SH-SY5Y (cell line): ENCODE measurements at regions not wholly inside any gene's neighbourhood (a gene's known extent, or its start where the extent isn't known, plus 50 kb on each side); places are given as distances from the start of the nearest gene placed in this dataset.

Experiments
- GATA2 ChIP-seq: IDR thresholded peaks from 2 replicates; pipeline ENCODE4 v1.6.1; 2011; ENCODE audit warnings: mild to moderate bottlenecking, low read depth, low read length
- GATA3 ChIP-seq: IDR thresholded peaks from 2 replicates; pipeline ENCODE4 v1.6.1; 2011; ENCODE audit warnings: low read depth, mild to moderate bottlenecking, low read length, moderate library complexity

- TF ChIP-seq GATA3 (no peak), GATA2 (no peak)
These were observed 1182.0 kb upstream of the PABPC4L start for GRCh38 chr4:135383356-135384288.

- no peak for TF ChIP-seq GATA3
- TF ChIP-seq GATA2, result no peak
These were observed 1180.8 kb upstream of the PABPC4L start for GRCh38 chr4:135382280-135382959.

DNA sequence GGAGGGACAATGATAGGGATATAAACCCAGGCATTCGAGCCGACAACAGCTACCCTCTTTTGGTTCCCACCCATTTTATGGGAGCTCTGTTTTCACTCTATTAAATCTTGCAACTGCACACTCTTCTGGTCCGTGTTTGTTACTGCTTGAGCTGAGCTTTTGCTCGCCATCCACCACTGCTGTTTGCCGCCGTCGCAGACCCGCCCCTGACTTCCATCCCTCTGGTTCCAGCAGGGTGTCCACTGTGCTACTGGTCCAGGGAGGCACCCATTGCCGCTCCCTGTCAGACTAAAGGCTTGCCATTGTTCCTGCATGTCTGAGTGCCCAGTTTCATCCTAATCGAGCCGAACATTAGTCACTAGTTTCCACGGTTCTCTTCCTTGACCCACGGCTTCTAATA, 1170.5 kb upstream of the PABPC4L start:
- no peak for TF ChIP-seq GATA3
- no peak for TF ChIP-seq GATA2

- TF ChIP-seq GATA3, result no peak
These were observed 1169.5 kb upstream of the PABPC4L start for GRCh38 chr4:135371137-135371536.

- TF ChIP-seq GATA2 (no peak), GATA3 (no peak)
These were observed 1167.2 kb upstream of the PABPC4L start for GRCh38 chr4:135368831-135369230.

DNA sequence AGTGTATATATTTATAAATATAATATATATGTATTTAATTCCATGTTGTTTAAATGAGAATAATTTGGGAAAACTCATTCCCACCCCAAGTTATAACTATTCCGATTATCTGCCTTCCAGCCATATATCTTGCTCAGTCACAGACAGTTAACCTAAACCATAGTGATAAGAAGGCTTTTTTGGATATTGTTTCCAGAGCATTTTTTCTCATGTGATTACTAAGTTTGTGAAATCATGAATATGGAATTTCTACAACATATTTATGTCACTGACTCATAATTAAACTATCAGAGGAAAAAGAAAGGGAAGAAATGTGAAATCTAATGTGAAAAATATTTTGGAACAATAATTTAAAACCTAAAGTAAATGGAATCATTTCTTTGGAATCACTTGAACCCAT, 1163.5 kb upstream of the PABPC4L start:
- TF ChIP-seq GATA2, result no peak
- TF ChIP-seq GATA3, result no peak

DNA sequence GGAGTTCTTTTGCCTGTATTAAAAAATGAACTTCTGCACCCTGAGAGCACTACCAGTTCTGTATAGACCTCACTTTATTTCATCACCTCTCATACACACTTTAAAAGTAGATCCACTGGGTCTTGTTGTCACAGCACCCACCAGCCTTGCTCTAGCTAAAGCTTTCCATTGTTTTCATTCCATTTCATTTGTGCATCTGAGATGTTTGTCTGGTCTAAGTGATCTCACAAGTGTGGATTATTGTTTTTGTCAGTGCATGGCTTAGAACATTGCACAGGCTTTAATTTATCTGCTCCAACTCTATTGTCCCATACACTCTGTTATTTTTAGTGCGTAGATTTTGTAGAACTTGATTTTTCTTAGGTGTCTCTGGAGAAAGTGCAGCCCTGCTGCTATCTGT, 1157.5 kb upstream of the PABPC4L start:
- no peak for TF ChIP-seq GATA3
- no peak for TF ChIP-seq GATA2

DNA sequence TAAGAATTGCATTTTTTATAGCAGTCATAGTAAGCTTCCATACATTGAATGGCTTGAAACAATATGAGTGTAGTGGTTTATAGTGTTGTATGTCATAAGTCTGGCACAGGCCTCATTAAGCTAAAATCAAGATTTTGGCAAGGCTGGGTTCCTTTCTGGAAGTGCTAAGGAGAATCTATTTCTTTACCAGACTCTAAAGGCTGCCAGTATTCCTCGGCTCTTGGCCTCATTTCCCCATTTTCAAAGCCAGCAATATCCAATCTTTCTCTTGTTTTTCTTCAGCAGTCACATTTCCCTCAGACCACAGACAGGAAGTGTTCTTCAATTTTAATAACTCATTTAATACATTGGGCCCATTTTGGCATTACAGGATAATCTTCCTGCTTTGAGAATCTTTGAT, 1155.5 kb upstream of the PABPC4L start:
- TF ChIP-seq GATA2 (no peak), GATA3 (no peak)

DNA sequence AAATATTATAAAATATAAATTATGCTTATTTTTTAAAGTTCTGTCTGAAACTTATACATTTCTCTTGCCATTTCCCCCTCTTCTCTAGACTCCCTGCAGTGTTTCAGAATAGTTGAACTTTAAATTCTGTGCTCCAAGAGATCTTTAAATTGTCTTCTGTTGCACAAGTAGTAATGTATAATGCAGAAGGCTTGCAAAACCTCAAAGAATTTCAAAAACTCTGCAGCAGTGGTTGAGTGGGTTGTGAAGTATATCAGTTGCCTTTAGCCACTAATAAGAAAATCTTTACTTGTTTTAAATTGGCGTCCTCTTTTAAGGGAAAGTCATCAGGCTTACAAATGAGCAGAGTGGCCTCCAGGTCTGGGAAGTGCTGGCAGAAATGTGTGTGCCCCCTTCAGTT, 1153.3 kb upstream of the PABPC4L start:
- TF ChIP-seq GATA2 (no peak), GATA3 (no peak)

- TF ChIP-seq GATA3 (no peak), GATA2 (no peak)
These were observed 1151.4 kb upstream of the PABPC4L start for GRCh38 chr4:135353008-135353407.

GRCh38 chr4:135344492-135344891, 1142.9 kb upstream of the PABPC4L start:
- no peak for TF ChIP-seq GATA2
- TF ChIP-seq GATA3, result no peak

GRCh38 chr4:135338181-135338580, 1136.6 kb upstream of the PABPC4L start:
- no peak for TF ChIP-seq GATA2
- no peak for TF ChIP-seq GATA3

GRCh38 chr4:135325264-135325663, 1123.7 kb upstream of the PABPC4L start:
- TF ChIP-seq GATA3 (no peak), GATA2 (no peak)

DNA sequence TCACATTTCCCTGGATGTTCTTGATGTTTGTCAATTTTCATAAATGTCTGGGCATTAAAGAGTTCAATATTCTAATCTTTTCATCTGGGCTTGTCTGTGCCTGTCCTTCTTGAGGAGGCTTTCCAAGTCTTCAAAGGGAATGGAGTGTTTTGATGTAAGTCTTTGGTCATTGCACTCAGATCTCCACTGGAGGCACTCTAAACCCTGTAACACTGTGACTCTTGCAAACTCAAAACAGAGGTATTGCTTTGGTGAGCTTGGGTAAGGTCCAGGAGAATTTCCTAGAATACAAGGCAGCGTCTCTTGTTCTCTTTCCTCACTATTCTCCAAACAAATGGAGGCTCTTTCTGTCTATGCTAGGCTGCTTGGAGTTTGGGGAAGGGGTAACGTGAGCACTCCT, 1118.1 kb upstream of the PABPC4L start:
- no peak for TF ChIP-seq GATA2

DNA sequence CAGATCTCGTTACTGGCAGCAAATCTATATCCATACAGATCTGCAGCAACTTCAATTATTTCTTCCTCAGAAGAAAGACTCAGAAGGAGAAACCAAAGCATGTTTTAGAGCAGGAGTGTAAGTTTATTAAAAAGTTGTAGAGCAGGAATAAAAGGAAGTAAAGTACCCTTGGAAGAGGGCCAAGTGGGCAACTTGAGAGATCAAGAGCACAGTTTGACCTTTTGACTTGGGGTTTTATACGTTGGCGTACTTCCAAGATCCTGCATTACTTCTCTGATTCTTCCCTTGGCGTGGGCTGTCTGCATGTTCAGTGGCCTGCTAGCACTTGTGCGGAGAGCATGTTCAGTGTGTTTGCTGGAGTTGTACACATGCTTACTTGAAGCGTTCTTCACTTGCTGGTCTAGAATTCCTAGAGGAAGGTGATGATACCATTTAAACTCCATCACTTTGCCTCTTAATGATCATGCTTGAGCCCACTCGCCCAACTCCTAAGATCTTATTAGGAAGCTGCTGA, 1114.7 kb upstream of the PABPC4L start:
- no peak for TF ChIP-seq GATA3
- no peak for TF ChIP-seq GATA2

DNA sequence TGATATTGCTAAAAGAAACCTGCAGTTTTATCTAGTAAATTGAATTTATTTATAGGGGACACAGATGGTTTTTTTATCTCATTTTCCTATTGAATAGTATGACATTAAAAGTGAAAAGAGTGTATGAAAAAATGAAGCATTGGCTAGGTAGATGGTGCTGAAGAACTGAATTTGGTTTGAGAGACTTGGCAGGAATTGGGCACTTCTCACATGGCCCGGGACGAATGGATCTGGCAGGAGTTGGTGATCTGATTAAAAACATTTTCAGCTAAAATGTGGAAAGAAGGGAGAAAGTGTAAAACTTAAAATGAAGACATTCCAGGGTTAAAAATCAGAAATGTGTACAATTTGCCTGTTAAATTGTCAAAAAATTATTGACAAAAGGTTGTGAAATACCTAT, 1088.5 kb upstream of the PABPC4L start:
- no peak for TF ChIP-seq GATA2
- TF ChIP-seq GATA3, result no peak

GRCh38 chr4:135283934-135284333, 1082.3 kb upstream of the PABPC4L start:
- TF ChIP-seq GATA2, result no peak
- no peak for TF ChIP-seq GATA3
